ENCODE measurements at regions not wholly inside any gene's neighbourhood (a gene's known extent, or its start where the extent isn't known, plus 50 kb on each side); places are given as distances from the start of the nearest gene placed in this dataset.

GRCh38 chr6:156387472-156387871 lies 389.7 kb upstream of the ARID1B start:
- Histone ChIP-seq H3K4me3 (no peak overlapping the region), H3K27ac (no peak overlapping the region), H3K9me3 (no peaks in the 10 kb centered on the region), H3K36me3 (no peaks in the 10 kb centered on the region), H3K27me3 (no peaks in the 10 kb centered on the region), H3K4me1 (no peaks in the 10 kb centered on the region)
- intact Hi-C loops (cut with DNase I) = no loop called here
- DNase-seq (ENCODE audit: low spot score in 2 of 2) = no peak
- TF ChIP-seq CTCF (IDR thresholded peaks at IDR 0.05) = no peak

GRCh38 chr6:156383059-156383458 lies 394.1 kb upstream of the ARID1B start:
- no peak for DNase-seq (ENCODE audit: low spot score in 2 of 2)
- Histone ChIP-seq H3K9me3 (no peaks in the 10 kb centered on the region), H3K27ac (no peak overlapping the region), H3K4me3 (no peak overlapping the region), H3K4me1 (peaks cover 0 to 14% of the 10 kb centered on the region in 2 donors), H3K27me3 (no peaks in the 10 kb centered on the region), H3K36me3 (no peaks in the 10 kb centered on the region)
- TF ChIP-seq CTCF (IDR thresholded peaks at IDR 0.05) = no peak
- intact Hi-C loops (cut with DNase I) = no loop called here

GRCh38 chr6:156379392-156380289 lies 397.5 kb upstream of the ARID1B start:
- Histone ChIP-seq H3K27me3 (no peaks in the 10 kb centered on the region), H3K27ac (peak overlapping the region; percentile 27 to 38), H3K36me3 (no peaks in the 10 kb centered on the region), H3K4me1 (peaks cover 0 to 14% of the 10 kb centered on the region in 2 donors), H3K4me3 (no peak overlapping the region), H3K9me3 (no peaks in the 10 kb centered on the region)
- no peak for TF ChIP-seq CTCF (IDR thresholded peaks at IDR 0.05)
- intact Hi-C loops (cut with DNase I) = loop anchor here (5.0 kb wide), 1 partner anchor 43 kb away; no protein-coding TSS in a partner anchor
- DNase-seq (ENCODE audit: low spot score in 2 of 2) = no peak

GRCh38 chr6:156378853-156379252 lies 398.3 kb upstream of the ARID1B start:
- intact Hi-C loops (cut with DNase I) = loop anchor here (5.0 kb wide), 1 partner anchor 43 kb away; no protein-coding TSS in a partner anchor
- Histone ChIP-seq H3K4me1 (peaks cover 0 to 14% of the 10 kb centered on the region in 2 donors), H3K27ac (peak overlapping the region; percentile 27 to 38), H3K9me3 (no peaks in the 10 kb centered on the region), H3K27me3 (no peaks in the 10 kb centered on the region), H3K4me3 (no peak overlapping the region), H3K36me3 (no peaks in the 10 kb centered on the region)
- no peak for DNase-seq (ENCODE audit: low spot score in 2 of 2)
- TF ChIP-seq CTCF (IDR thresholded peaks at IDR 0.05) = no peak

- intact Hi-C loops (cut with DNase I) = loop anchor here (5.0 kb wide), 1 partner anchor 46 kb away; no protein-coding TSS in a partner anchor
- DNase-seq (ENCODE audit: low spot score in 2 of 2) = no peak
- Histone ChIP-seq H3K4me1 (peaks cover 0 to 14% of the 10 kb centered on the region in 2 donors), H3K36me3 (no peaks in the 10 kb centered on the region), H3K27ac (no peak overlapping the region), H3K27me3 (no peaks in the 10 kb centered on the region), H3K4me3 (no peak overlapping the region), H3K9me3 (no peaks in the 10 kb centered on the region)
- no peak for TF ChIP-seq CTCF (IDR thresholded peaks at IDR 0.05)
These were observed 401.1 kb upstream of the ARID1B start for GRCh38 chr6:156376091-156376490.

Data from ascending aorta (tissue), 2 donors.